Bronchial epithelial cell (primary cell): ENCODE measurements at regions not wholly inside any gene's neighbourhood (a gene's known extent, or its start where the extent isn't known, plus 50 kb on each side); places are given as distances from the start of the nearest gene placed in this dataset.

ENCODE experiments used
- DNase-seq: peaks from one replicate; pipeline ENCODE4 v3.0.0-alpha.2; 2010; ENCODE audit warnings: low read depth
- FAIRE-seq: peaks from 2 replicates; lab custom pipeline; 2011; peaks lifted over from hg19 to GRCh38; lab: Jason Lieb, UNC
- H3K27me3 ChIP-seq: 2 replicates; pipeline ENCODE4 v1.5.1; 2011; ENCODE audit warnings: low read length; ENCODE audit not compliant: control insufficient read depth, insufficient read depth
- H3K36me3 ChIP-seq: 2 replicates; pipeline ENCODE4 v1.5.1; 2011; ENCODE audit warnings: low read length; ENCODE audit not compliant: control insufficient read depth, insufficient read depth
- H3K4me3 ChIP-seq: 2 replicates; pipeline ENCODE4 v1.5.1; 2011; ENCODE audit warnings: mild to moderate bottlenecking, low read depth, low read length, control low read depth
- CTCF ChIP-seq: IDR thresholded peaks from 2 replicates; pipeline ENCODE4 v1.5.1; 2011; ENCODE audit warnings: mild to moderate bottlenecking, moderate library complexity, low read length, control low read depth, inconsistent platforms; ENCODE audit not compliant: insufficient read depth, severe bottlenecking

DNA sequence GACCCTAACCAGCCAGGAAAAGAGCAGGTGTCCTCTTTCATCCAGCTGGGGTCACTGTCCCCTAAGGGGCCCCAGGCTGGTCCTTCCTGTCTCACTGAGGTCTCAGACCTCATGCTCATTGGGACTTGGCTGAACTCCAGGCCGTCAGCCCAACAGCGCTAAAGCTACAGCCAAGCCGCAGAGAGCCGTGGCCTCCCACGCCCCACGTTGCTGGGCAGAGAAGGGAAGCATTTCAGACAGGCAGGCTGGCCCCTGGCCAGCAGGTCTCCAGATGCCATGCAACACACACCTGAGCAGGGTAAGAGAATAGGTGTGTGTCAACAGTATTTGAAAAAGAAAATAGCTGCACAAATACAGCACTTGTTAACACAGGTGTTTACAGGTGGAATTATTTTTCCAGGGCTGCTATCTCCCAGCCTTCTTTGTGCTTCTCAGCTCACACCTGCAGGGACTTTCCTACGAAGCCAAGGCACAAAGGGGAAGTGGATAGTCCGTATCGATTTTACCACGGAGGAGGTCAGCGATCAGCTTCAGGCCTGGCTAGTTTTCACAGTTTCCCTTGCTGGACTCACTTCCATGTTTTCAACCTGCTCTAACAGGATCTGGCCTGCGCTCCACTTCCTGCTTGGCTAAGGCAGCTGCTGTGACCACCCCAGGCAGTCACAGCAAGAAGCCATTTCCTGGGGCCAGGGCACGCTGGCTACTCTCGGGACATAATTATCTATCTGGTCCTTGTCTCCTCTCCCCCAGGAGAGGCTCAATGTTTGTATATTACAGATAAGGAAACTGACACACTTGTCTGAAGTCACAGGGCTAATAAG lies 156.1 kb upstream of the ID2 start:
- no peaks in the 10 kb centered on the region for H3K36me3 ChIP-seq
- peaks cover 6% of the 10 kb centered on the region for H3K27me3 ChIP-seq
- H3K4me3 ChIP-seq: no peak overlapping the region
- peak; percentile 35 for DNase-seq
- peak; percentile 12 for TF ChIP-seq CTCF
- FAIRE-seq: no peak

DNA sequence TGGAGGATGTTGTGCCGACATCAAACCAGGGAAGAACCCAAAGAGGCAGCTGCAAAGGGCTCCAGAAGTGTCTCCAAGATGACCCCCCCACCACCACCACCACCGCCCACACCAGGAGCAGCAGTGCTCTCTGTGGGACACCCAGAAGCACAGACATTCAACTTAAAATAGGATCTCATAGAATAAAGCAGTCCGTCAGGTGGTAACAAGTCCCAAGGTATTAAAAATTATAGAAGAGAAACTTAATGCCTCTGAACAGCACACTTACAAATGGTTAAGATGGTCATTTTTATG lies 155.5 kb upstream of the ID2 start:
- TF ChIP-seq CTCF: no peak
- no peaks in the 10 kb centered on the region for H3K36me3 ChIP-seq
- FAIRE-seq: no peak
- DNase-seq: no peak
- H3K4me3 ChIP-seq: no peak overlapping the region
- H3K27me3 ChIP-seq: peaks cover 6% of the 10 kb centered on the region

- DNase-seq (no peak), FAIRE-seq (no peak)
- no peak for TF ChIP-seq CTCF
- Histone ChIP-seq H3K4me3 (no peak overlapping the region), H3K27me3 (peaks cover 6% of the 10 kb centered on the region), H3K36me3 (no peaks in the 10 kb centered on the region)
Measured at GRCh38 chr2:8527031-8527430, 154.8 kb upstream of the ID2 start.

DNA sequence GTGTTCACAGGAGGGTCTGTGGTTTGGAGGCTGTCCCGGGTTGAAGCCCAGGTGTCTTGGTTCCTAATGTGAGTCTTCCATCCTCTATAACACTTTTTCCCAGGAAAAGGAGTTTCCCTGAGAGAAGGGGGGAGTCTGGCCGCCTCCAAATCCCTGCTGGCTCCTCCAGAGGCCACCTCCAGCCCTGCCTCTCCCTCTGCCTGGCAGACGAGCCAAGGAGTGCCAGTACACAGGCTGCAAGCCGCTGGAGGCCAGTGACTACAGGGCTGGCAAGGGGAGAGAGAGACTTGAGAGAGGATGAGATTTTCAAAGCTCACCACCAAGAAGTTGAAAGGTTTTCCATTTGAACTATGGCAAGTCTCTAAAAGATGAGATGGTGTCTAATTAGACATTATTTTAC lies 154.2 kb upstream of the ID2 start:
- no peak for DNase-seq

DNA sequence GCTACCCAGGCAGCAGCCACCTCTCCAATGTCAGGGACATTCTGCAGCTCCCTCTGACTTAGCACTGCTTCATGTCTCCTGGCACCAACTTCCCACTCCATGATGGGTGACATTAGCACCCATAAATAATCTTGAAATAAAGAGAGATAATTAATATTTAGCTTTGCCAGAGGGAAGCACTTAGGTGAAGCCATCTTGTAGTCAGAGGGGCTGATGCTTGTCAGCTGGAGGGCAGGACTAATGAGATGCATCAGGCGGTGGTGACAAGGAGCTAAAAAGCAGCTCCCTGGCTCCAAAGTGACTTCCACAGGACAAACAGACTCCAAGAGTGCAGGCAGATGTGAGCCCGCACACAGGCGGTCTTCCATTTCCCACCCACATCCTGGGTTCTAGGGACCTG lies 153.0 kb upstream of the ID2 start:
- DNase-seq (no peak), FAIRE-seq (no peak)
- Histone ChIP-seq H3K27me3 (peaks cover 6% of the 10 kb centered on the region), H3K36me3 (no peaks in the 10 kb centered on the region), H3K4me3 (no peak overlapping the region)
- no peak for TF ChIP-seq CTCF

More for the DNA sequence above, 154.2 kb upstream of the ID2 start:
- TF ChIP-seq CTCF: no peak
- no peak overlapping the region for H3K4me3 ChIP-seq
- peaks cover 6% of the 10 kb centered on the region for H3K27me3 ChIP-seq
- no peaks in the 10 kb centered on the region for H3K36me3 ChIP-seq
- FAIRE-seq: no peak
